NCI-H2081 (cell line): ENCODE measurements at regions not wholly inside any gene's neighbourhood (a gene's known extent, or its start where the extent isn't known, plus 50 kb on each side); places are given as distances from the start of the nearest gene placed in this dataset.
"Not testable (repeated sequence)": the region's sequence is repeated elsewhere in the genome, so short reads cannot be mapped to it uniquely, and the experiment has no call there.

ENCODE experiments used
- DNase-seq, 2 experiments: peaks; one replicate each; lab custom pipeline; 2025; lab: John Stamatoyannopoulos, UW

DNA sequence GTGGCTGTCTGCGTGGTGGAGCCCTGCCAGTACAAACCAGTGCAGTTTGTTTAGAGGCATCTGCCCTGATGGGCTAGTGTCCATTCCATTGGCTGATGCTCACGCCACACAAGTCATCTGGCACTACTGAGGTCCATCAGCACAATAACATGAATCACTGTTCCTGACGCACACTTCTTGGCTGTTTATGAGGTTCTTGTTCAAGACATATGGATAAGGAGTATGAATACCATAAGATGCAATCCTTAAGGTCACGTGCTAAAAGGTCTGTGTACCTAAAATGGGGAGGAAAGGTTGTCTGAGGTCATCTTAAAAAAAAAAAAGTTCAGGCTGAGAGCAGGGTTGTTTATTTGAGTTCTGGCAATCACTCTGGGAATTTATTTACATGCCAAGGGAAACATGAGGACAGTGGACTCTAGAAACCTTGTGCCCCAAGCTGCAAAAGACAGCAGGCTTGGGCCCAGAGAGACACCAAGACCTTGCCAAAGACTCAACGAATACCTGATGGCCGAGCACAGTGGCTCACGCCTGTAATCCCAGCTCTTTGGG is 54.1 kb upstream of the SHLD1 start:
- no peak for DNase-seq

DNA sequence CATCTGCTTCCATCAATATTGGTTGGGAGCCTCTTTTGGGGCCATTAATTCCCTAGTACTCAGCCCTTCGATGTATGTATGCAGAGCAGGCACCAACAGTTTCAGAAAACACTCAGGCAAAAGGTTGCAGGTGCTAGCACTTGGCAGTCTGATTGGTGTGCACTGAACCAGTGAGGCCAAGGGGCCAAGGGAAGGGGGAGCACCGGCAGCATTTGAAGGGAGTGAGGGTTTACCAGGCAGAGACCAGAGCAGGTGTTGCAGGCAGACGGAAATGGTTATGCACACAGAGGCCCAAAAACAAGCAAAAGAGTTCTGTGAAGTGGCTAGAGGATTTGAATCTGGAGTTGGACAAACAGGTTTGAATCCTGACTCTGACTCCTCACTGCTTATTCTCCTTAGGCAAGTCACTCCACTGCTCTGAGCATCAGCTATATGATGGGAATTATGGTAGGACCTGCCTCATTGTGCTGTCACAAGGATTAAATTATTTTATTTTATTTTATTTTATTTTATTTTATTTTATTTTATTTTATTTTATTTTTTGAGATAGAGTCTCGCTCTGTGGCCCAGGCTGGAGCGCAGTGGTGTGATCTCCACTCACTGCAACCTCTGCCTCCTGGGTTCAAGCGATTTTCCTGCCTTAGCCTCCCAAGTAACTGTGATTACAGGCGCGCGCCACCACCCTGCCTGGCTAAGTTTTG is 58.1 kb upstream of the SHLD1 start:
- DNase-seq: peak; percentile 68 to 87

DNA sequence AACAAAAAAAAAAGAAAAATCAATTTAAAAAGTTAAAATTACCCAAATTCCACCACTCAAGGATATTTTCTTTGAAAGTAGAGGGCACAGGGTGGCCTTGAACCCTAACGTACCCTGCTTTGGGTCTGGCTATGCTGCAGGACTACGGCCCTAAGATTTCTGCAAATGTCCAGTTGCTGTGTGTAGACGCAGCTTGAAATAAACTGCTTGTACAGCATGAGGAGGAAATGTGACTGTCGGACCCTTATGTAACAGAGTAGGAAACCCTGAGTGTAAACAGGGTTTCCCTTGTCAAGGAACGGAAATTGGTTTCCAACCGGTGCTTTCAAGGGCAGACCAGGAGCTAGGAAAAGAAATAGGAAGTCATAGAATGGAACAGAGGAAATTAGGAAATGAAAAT is 60.7 kb upstream of the SHLD1 start:
- DNase-seq: no peak

DNA sequence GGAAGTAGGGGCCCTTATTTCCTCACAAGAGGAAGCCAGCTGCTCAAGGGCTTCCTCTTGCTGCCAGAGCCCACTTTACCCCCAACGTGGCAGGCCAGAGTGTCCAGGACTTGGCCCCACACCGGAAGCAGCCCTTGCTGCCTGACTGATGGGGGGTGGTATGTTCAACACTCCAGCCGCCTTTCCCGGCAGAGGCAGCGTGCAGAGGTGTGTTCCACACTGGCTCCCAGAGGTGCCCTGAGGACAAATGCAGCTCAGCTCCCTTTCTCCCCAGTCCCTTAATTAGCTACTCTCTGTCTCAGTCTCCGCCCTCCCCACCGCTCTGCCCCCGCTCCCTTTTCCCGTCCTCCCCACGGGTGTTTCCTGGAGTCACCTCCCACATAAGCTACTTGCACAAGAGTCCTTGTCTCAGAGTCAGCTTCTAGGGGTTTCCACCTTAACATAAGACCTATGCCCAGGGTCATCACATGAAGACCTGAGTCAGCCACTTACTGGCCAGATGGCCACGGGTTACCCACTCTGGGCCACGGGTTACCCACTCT is 61.7 kb upstream of the SHLD1 start:
- no peak for DNase-seq

DNA sequence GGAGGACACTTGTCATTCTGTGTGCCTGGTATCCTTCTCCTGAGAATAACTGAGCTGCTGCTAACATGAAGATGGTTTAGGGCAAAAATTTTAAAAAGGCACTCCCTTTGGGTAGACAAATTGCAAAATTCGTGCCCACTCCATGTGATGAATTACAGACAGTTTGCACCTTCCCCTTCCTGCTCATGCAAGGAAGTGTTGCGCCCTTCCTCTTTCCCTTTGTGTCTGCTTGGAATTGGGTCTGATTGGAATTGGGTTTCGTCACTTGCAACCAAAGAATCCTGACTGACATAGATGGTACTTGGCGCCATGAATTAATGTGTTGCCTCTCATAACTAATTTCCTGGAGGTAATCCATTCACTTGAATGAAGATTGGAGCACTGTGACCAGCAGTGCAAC is 62.3 kb upstream of the SHLD1 start:
- DNase-seq: no peak

DNA sequence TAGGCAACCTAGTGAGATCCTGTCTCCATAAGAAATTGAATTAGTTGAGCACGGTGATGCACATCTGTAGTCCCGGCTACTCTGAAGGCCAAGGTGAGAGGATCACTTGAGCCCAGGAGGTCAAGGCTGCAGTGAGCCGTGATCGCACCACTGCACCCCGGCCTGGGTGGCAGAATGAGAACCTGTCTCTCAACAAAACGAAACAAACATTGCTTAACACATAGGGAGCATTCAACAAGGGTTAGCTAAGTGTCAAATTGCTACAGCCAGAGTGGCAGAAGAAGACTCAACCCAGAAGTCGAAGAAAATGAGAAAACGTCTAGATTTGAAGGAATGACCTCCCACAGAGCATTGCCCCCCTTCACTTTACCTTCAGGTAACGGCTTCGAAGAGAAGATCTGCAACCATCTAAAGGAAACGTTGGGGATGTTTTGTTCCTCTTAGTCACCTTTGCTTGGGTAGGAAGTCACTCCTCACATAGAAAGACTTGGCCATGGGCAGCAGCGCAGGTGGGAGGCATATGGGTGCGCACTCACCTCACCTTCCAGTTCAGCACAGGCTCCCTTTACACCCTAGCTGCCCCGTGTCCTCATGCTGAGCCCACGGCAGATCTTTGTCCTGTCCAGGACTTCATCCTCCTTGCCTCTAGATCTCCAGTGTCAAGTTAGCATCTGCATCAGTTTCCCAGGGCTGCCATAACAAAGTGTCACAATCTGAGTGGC is 63.7 kb upstream of the SHLD1 start:
- no peak for DNase-seq

DNA sequence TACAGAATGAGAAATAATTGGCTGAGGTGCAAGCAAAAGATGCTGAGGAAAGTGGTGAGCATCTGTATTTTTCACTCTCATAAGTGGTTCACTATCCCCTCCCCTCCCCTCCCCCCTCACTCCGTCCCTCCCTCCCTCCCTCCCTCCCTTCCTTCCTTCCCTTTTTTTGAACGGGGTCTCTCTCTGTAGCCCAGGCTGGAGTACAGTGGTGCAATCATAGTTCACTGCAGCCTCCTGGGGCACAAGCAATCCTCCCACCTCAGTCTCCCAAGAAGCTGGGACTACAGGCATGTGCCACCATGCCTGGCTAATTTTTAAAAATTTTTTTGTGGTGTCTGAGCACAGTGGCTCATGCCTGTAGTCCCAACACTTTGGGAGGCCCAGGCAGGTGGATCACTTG is 67.6 kb upstream of the SHLD1 start:
- DNase-seq: not testable (repeated sequence)

DNA sequence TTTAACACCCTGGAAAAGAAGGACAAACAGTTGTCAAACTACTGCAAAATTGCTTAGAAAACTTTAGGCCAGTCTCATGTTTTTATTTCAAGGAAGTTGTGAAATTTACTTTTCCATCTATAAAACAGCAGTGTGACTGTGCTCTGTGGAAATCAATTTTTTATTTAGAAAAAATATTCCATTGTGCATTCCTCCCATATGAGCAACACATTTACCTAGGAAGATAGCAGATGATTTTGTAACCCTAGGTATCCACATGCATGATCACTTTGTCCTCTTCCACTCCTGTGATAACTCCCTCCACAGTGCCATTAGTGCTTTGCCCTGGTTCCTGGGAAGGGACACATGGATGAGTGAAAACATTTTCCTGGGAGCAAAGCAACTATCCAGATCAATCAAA is 69.4 kb upstream of the GPCPD1 start:
- no peak for DNase-seq

DNA sequence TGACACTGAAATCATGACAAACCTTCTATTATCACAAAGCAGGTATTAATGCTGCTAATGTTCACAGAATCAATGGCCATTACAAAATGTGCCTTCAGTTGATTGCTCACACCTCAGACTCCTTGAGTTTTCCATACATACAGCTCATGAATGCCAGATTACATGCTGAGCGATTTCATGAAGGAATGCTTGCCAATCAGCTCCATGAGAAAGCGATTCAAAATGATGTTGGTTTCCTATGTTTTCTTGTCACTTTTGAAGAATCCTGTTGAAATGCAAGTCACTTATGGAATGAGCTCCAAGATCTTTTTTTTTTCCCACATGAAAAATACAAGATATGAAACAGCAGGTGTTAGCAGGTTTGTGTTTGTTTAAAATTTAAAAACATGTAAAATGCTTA is 68.0 kb upstream of the GPCPD1 start:
- DNase-seq: no peak

DNA sequence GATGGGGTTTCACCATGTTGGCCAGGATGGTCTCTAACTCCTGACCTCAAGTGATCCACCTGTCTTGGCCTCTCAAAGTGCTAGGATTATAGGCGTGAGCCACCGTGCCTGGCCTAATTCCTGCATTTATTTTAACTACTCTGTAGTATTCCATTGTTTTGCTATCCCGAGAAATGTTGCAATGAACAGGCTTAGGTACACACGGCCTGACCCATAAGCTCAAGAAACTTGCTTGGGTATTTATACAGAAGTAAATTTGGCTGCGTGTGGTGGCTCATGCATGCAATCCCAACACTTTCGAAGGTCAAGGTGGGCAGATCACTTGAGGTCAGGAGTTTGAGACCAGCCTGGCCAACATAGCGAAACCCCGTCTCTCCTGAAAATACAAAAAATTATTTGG is 67.1 kb upstream of the GPCPD1 start:
- DNase-seq: not testable (repeated sequence)

DNA sequence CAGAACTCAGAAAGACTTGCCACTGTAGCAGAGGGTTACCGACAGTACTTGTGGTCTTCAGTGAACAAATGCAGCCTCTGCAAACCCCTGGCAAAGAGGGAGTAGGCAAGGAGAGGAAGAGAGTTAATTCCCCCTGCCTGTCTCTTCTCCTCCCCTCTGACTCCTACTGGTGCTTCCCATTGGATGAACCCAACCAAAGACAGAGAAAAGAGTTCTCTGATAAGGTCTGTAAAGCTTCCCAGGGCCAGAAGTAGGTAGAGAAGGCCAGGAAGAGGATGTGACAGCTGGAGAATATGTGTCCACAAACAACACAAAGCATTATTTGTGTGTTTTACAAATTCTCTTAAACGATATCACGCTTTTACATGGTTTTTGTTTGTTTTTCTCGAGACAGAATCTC is 66.6 kb upstream of the GPCPD1 start:
- no peak for DNase-seq

DNA sequence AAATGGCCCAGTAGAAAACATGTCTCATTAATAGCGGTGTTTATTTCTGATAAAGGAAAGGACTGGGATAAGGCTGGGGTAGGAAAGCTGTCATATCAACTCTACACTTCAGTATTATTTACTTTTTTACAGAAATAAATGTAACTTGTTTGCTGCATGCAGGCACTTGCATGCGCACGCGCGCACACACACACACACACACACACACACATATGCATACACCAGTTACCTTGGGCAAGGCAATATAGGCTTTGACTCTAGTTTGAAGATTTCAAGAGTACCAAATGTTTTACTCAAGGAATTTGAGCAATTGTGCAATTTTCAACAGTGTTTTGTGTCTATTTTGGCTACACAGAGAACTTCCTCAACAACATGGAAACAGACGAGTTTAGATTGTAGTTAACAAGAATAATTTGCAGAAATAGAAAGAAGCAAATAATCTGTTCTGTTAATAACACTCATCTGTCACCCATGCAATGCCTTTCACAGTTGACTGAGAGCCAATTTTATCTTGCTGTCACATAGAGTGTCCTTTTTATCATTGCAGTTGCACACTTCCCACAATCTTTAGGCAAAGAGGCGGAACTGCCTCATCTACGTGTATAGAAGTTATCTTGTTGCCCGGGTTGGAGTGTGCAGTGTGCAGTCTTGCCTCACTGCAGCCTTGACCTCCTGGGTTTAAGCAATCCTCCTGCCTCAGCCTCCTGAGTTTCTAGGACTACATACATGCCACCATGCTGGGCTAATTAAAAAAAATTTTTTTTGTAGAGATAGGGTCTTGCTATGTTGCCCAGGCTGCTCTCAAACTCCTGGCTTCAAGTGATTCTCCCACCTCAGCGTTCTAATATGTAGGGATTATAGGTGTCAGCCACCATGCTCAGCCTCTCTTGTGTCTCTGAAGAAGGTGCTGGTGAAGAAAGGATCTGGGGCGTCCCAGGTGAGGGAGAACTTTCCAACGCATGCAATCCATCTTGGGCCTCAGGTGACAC is 64.6 kb upstream of the GPCPD1 start:
- no peak for DNase-seq

DNA sequence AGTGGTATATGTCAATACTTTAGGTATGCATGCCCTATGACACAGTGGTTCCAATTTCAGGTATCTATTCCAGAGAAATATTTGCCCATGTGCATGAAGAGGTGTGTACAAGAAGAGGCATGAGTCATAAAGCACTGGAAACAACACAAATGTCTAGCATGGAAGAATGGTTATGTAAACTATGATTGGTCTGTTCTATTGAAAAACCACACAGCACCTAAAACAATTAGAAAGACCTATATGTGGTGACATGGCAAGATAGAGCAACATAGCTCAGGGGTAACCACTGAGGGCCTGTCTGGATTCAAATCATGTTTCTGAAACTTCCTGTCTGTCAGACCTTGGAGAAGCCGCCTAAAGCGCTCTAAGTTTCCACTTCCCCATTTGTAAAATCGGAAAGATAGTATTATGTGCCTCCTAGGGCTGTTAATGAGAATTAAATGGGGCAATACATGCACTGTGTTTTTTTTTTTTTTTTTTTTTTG is 63.4 kb upstream of the GPCPD1 start:
- DNase-seq: no peak

DNA sequence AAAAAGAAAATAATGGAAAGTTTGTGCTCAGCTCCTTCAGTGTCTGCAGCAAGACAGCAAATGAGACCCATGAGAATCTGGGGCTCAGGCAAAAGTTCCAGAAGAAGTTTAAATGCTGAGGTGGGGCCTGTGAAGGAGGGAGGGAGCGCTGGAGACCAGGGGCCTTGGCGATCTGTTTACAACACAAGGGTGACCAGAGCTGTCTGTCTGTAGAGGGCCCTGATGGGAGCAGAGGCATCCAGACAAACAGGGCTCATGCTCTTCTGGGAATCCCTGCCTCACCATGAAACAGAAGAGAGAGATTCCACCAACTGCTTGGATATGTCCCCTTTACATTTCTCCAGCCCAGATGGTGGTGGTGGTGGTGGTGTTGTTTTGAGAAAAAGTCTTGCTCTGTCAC is 60.1 kb upstream of the GPCPD1 start:
- DNase-seq: no peak

DNA sequence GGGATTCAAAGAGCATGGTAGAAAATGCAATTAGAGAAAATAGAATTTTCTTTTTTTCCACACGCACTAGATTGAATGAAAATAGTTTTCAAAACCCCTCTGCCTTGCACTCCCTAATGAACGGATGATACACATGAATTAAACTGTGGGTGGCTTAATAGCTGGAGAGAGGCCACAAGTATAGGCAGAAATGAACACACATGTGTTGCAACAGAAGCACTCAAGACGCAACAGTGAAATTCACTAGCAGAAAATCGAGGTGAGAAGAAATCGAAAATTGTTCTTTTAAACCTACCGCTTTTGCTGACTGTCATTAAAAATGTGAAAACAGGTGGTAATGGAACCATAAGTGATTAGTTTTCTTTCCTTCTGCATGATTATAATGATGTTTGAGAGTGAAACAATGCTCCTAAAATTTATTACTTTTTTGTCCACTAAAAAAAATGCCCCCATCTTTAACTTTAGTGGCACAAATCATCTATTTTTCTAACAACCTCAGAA is 59.3 kb upstream of the GPCPD1 start:
- no peak for DNase-seq

DNA sequence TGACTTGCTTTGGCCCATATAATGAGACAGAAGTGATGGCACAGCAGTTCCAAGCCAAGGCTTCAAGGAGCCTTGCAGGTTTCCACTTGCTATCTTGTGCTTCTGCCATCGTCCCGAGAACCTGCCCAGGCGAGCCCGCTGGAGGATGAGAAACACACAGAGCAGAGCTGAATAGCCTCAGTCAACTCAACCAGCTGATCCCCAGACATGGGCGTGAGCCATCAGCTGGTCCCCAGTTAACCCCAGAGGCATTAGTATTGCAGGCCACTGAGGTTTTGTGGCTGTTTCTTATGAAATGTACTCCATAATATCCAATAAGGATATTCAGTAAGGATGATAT is 57.7 kb upstream of the GPCPD1 start:
- DNase-seq: no peak

DNA sequence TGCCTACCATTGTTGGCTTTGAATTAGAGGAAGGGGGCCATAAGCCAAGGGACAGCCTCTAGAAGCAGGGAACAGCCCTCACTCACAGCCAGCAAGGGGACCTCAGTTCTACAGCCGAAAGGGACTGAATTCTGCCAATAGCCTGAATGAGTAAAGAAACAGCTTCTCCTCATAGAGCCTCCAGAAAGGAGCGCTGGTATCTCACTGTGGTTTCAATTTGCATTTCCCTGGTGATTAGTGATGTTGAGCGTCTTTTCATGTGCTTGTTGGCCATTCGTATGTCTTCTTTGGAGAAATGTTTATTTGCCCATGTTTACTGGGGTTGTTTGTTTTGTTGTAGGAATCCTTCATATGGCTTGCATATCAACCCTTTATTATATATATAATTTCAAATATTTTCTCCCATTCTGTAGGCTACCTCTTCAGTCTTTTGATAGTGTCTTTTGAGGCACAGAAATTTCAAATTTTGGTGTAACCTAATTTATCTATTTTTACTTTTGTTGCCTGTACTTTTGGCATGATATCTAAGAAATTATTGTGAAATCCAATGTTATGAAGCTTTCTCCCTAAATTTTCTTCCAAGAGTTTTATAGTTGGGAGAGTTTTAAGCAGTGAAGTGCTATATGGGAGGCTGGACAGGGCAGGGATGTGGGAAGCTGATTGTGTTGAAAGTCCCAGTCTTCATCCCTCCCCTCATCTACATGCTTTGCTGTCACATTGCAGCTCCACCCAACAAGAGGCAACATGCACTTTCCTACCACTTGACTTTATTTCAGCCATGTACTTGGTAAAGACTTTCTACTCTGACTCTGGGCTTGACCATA is 57.1 kb upstream of the GPCPD1 start:
- no peak for DNase-seq

DNA sequence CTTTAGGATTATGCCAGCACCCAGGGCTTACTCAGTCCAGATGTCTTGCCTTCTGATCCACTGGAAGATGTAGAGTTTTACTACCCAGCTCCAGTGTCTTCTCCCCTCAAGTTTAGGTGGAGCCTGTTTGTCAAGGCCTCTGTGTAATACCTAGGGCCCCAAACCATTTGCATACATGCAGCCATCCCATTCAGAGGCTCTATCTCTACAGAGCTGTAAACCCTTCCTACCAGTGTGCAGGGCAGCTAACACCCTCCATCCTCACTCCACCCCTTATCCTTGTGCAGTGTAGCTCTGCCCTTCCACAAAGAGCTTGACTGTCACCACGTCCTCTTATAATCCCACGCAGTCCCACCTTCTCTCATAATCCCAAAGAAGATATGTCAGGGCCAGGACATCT is 54.6 kb upstream of the GPCPD1 start:
- no peak for DNase-seq

DNA sequence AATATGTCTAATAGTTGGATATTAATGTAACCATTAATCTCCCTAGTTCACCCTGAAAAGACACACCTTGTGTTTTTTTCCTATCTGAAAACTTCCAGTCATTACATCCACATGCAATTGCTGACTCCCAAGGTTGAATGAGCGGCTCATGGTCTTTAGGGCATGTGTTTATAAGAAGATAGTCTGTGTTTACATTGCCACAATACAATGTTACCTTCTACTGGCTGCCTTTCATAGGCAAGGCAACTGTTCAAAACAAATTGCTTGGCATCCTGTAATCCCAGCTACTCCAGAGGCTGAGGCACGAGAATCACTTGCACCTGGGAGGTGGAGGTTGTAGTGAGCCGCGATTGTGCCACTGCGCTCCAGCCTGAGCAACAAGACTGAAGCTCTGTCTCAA is 52.6 kb upstream of the GPCPD1 start:
- DNase-seq: no peak

DNA sequence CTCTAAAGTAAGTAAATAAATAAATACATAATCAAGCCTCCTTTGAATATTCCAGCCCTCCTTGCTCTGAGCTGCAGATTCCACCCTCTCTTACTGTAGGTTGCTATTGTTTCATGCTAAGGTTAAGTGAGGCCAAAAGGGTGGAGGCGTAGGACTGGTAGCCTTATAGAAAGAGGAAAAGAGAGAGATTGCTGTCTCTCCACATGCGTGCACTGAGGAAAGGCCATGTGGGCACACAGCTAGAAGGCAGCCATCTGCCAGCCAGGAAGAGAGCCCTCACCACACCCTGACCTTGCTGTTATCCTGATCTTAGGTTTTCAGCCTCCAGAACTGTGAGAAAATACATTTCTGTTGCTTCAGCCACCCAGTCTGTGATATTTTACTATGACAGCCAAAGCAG is 52.0 kb upstream of the GPCPD1 start:
- DNase-seq: no peak

DNA sequence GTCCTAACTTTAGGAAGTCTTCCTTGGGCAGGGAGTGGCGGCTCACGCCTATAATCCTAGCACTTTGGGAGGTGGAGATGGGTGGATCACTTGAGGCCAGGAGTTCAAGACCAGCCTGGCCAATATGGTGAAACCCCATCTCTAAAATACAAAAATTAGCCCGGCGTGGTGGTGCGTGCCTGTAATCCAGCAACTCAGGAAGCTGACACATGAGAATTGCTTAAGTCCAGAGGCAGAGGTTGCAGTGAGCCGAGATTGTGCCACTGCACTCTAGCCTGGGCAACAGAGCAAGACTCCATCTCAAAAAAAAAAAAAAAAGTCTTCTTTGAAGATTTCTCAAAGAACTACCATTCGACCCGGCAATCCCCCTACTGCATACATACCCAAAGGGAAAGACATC is 50.0 kb upstream of the GPCPD1 start:
- not testable (repeated sequence) for DNase-seq
